ENCODE measurements at regions not wholly inside any gene's neighbourhood (a gene's known extent, or its start where the extent isn't known, plus 50 kb on each side); places are given as distances from the start of the nearest gene placed in this dataset.

GRCh38 chr3:95028688-95029087 lies 965.8 kb downstream of the NSUN3 start:
- Histone ChIP-seq H3K4me1 (ENCODE audit: insufficient read depth, low read length) (no peaks in the 10 kb centered on the region), H2AFZ (ENCODE audit: low read depth, low read length) (no peak overlapping the region), H3K27me3 (ENCODE audit: insufficient read depth, low read length) (no peaks in the 10 kb centered on the region), H3K79me2 (ENCODE audit: insufficient read depth, low read length) (no peaks in the 10 kb centered on the region), H3K36me3 (ENCODE audit: insufficient read depth, low read length) (no peaks in the 10 kb centered on the region), H4K20me1 (ENCODE audit: insufficient read depth, low read length) (no peaks in the 10 kb centered on the region), H3K9ac (ENCODE audit: low read length) (no peak overlapping the region), H3K4me3 (ENCODE audit: insufficient read depth, low read depth, low read length) (no peak overlapping the region), H3K27ac (ENCODE audit: low read depth, low read length) (no peak overlapping the region), H3K4me2 (ENCODE audit: low read length) (no peak overlapping the region), H3K9me3 (ENCODE audit: insufficient read depth, low read depth, low read length) (no peaks in the 10 kb centered on the region)
- H3K4me1 Mint-ChIP-seq (ENCODE audit: low read depth, unreplicated experiment): no peaks in the 10 kb centered on the region
- no peak for FAIRE-seq
- H3K27me3 Mint-ChIP-seq (ENCODE audit: low read depth, unreplicated experiment): no peaks in the 10 kb centered on the region
- H3K27ac Mint-ChIP-seq (ENCODE audit: unreplicated experiment): no peak overlapping the region
- DNase-seq (ENCODE audit: low read depth): no peak
- no peaks in the 10 kb centered on the region for H3K36me3 Mint-ChIP-seq (ENCODE audit: low read depth, unreplicated experiment)
- no peaks in the 10 kb centered on the region for H3K9me3 Mint-ChIP-seq (ENCODE audit: unreplicated experiment)
- H3K4me3 Mint-ChIP-seq (ENCODE audit: unreplicated experiment): no peak overlapping the region
- TF ChIP-seq CTCF (IDR thresholded peaks at IDR 0.05; ENCODE audit: insufficient read depth, low read depth, low read length): no peak
- no peak for TF ChIP-seq EZH2 (IDR thresholded peaks at IDR 0.05; ENCODE audit: insufficient read depth, low read length)

GRCh38 chr3:95029644-95030043 lies 966.8 kb downstream of the NSUN3 start:
- Mint-ChIP-seq H3K4me3 (ENCODE audit: unreplicated experiment) (no peak overlapping the region), H3K36me3 (ENCODE audit: low read depth, unreplicated experiment) (no peaks in the 10 kb centered on the region), H3K9me3 (ENCODE audit: unreplicated experiment) (no peaks in the 10 kb centered on the region), H3K27ac (ENCODE audit: unreplicated experiment) (no peak overlapping the region), H3K4me1 (ENCODE audit: low read depth, unreplicated experiment) (no peaks in the 10 kb centered on the region), H3K27me3 (ENCODE audit: low read depth, unreplicated experiment) (no peaks in the 10 kb centered on the region)
- Histone ChIP-seq H3K4me2 (ENCODE audit: low read length) (no peak overlapping the region), H4K20me1 (ENCODE audit: insufficient read depth, low read length) (no peaks in the 10 kb centered on the region), H3K9me3 (ENCODE audit: insufficient read depth, low read depth, low read length) (no peaks in the 10 kb centered on the region), H3K79me2 (ENCODE audit: insufficient read depth, low read length) (no peaks in the 10 kb centered on the region), H3K4me1 (ENCODE audit: insufficient read depth, low read length) (no peaks in the 10 kb centered on the region), H2AFZ (ENCODE audit: low read depth, low read length) (no peak overlapping the region), H3K27me3 (ENCODE audit: insufficient read depth, low read length) (no peaks in the 10 kb centered on the region), H3K27ac (ENCODE audit: low read depth, low read length) (no peak overlapping the region), H3K36me3 (ENCODE audit: insufficient read depth, low read length) (no peaks in the 10 kb centered on the region), H3K9ac (ENCODE audit: low read length) (no peak overlapping the region), H3K4me3 (ENCODE audit: insufficient read depth, low read depth, low read length) (no peak overlapping the region)
- no peak for TF ChIP-seq CTCF (IDR thresholded peaks at IDR 0.05; ENCODE audit: insufficient read depth, low read depth, low read length)
- no peak for TF ChIP-seq EZH2 (IDR thresholded peaks at IDR 0.05; ENCODE audit: insufficient read depth, low read length)
- FAIRE-seq (no peak), DNase-seq (ENCODE audit: low read depth) (no peak)

- Histone ChIP-seq H3K9me3 (ENCODE audit: insufficient read depth, low read depth, low read length) (no peaks in the 10 kb centered on the region), H3K4me1 (ENCODE audit: insufficient read depth, low read length) (no peaks in the 10 kb centered on the region), H3K79me2 (ENCODE audit: insufficient read depth, low read length) (no peaks in the 10 kb centered on the region), H3K4me3 (ENCODE audit: insufficient read depth, low read depth, low read length) (no peak overlapping the region), H3K4me2 (ENCODE audit: low read length) (no peak overlapping the region), H4K20me1 (ENCODE audit: insufficient read depth, low read length) (no peaks in the 10 kb centered on the region), H2AFZ (ENCODE audit: low read depth, low read length) (no peak overlapping the region), H3K27ac (ENCODE audit: low read depth, low read length) (no peak overlapping the region), H3K9ac (ENCODE audit: low read length) (no peak overlapping the region), H3K36me3 (ENCODE audit: insufficient read depth, low read length) (no peaks in the 10 kb centered on the region), H3K27me3 (ENCODE audit: insufficient read depth, low read length) (no peaks in the 10 kb centered on the region)
- TF ChIP-seq CTCF (IDR thresholded peaks at IDR 0.05; ENCODE audit: insufficient read depth, low read depth, low read length) (no peak), EZH2 (IDR thresholded peaks at IDR 0.05; ENCODE audit: insufficient read depth, low read length) (no peak)
- Mint-ChIP-seq H3K4me3 (ENCODE audit: unreplicated experiment) (no peak overlapping the region), H3K9me3 (ENCODE audit: unreplicated experiment) (peaks cover 2% of the 10 kb centered on the region), H3K27me3 (ENCODE audit: low read depth, unreplicated experiment) (no peaks in the 10 kb centered on the region), H3K4me1 (ENCODE audit: low read depth, unreplicated experiment) (peaks cover 11% of the 10 kb centered on the region), H3K36me3 (ENCODE audit: low read depth, unreplicated experiment) (no peaks in the 10 kb centered on the region), H3K27ac (ENCODE audit: unreplicated experiment) (no peak overlapping the region)
- no peak for FAIRE-seq
- no peak for DNase-seq (ENCODE audit: low read depth)
Observed at GRCh38 chr3:95036526-95037021, 973.7 kb downstream of the NSUN3 start.

Data from astrocyte (in vitro differentiated cells and primary cell).